Common myeloid progenitor, CD34-positive (primary cell): ENCODE measurements at regions not wholly inside any gene's neighbourhood (a gene's known extent, or its start where the extent isn't known, plus 50 kb on each side); places are given as distances from the start of the nearest gene placed in this dataset.
A peak's percentile ranks its signal among the peaks of the same experiment; 100 is the strongest.

Experiments
- CTCF ChIA-PET: fragments of 350-600 bp; sonication (Branson Sonifier 250); formaldehyde crosslinking; loops from one replicate; lab custom pipeline; 2021; ENCODE audit warnings: antibody characterized with exemption; lab: Charles Lee
- POLR2A ChIA-PET: fragments of 350-600 bp; sonication (Branson Sonifier 250); formaldehyde crosslinking; loops from one replicate; lab custom pipeline; 2021; ENCODE audit warnings: antibody characterized with exemption; lab: Charles Lee
- DNase-seq, 3 donors: peaks; one replicate each; pipeline versions ENCODE4 v3.0.0 to v3.0.0-alpha.2; 2013
- H3K27ac ChIP-seq, 2 experiments: 1 replicate in 1 of 2; 2 replicates in 1 of 2; pipeline ENCODE4 v1.7.0; 2013; ENCODE audit warnings: inconsistent platforms in 2 of 2, low read length in 2 of 2, mild to moderate bottlenecking in 2 of 2, low read depth in 1 of 2, moderate library complexity in 1 of 2; ENCODE audit not compliant: severe bottlenecking in 2 of 2, insufficient read depth in 1 of 2, poor library complexity in 1 of 2
- H3K27me3 ChIP-seq, 5 experiments: replicated peaks in 2 of 5; 1 replicate in 3 of 5; 2 replicates in 2 of 5; pipeline versions ENCODE4 v1.6.1 to v1.7.0; 2013; ENCODE audit warnings: low read length in 4 of 5, mild to moderate bottlenecking in 2 of 5, moderate library complexity in 2 of 5, inconsistent platforms in 1 of 5; ENCODE audit not compliant: insufficient read depth in 5 of 5, control insufficient read depth in 4 of 5
- H3K36me3 ChIP-seq, 4 experiments: 1 replicate in 2 of 4; 2 replicates in 2 of 4; pipeline versions ENCODE4 v1.6.1 to v1.7.0; 2013; ENCODE audit warnings: low read length in 3 of 4, control low read depth in 1 of 4, mild to moderate bottlenecking in 1 of 4; ENCODE audit not compliant: control insufficient read depth in 4 of 4, insufficient read depth in 4 of 4
- H3K4me1 ChIP-seq, 4 experiments: 1 replicate in 3 of 4; 2 replicates in 1 of 4; pipeline versions ENCODE4 v1.6.1 to v1.7.1; 2013; ENCODE audit warnings: low read length in 3 of 4, mild to moderate bottlenecking in 3 of 4, control low read depth in 1 of 4, inconsistent platforms in 1 of 4, moderate library complexity in 1 of 4; ENCODE audit not compliant: control insufficient read depth in 4 of 4, insufficient read depth in 4 of 4; ENCODE audit errors: control extremely low read depth in 1 of 4
- H3K4me3 ChIP-seq, 7 experiments: 1 replicate in 4 of 7; 2 replicates in 3 of 7; pipeline versions ENCODE4 v1.5.1 to v1.7.0; 2013; ENCODE audit warnings: mild to moderate bottlenecking in 7 of 7, low read length in 6 of 7, moderate library complexity in 6 of 7, inconsistent platforms in 2 of 7, low read depth in 2 of 7, control low read depth in 1 of 7; ENCODE audit not compliant: insufficient read depth in 4 of 7, control insufficient read depth in 1 of 7; ENCODE audit errors: extremely low read depth in 1 of 7
- H3K9me3 ChIP-seq, 5 experiments: 1 replicate in 4 of 5; 2 replicates in 1 of 5; pipeline versions ENCODE4 v1.6.1 to v1.7.1; 2013; ENCODE audit warnings: low read length in 4 of 5, mild to moderate bottlenecking in 2 of 5, inconsistent platforms in 1 of 5, low read depth in 1 of 5, moderate library complexity in 1 of 5; ENCODE audit not compliant: control insufficient read depth in 4 of 5, insufficient read depth in 2 of 5; ENCODE audit errors: control extremely low read depth in 1 of 5
- WGBS: methylation state at CpG from one replicate; pipeline ENCODE4 v1.1.5; 2013; ENCODE audit not compliant: insufficient coverage; 5-methylcytosine and 5-hydroxymethylcytosine counted together

DNA sequence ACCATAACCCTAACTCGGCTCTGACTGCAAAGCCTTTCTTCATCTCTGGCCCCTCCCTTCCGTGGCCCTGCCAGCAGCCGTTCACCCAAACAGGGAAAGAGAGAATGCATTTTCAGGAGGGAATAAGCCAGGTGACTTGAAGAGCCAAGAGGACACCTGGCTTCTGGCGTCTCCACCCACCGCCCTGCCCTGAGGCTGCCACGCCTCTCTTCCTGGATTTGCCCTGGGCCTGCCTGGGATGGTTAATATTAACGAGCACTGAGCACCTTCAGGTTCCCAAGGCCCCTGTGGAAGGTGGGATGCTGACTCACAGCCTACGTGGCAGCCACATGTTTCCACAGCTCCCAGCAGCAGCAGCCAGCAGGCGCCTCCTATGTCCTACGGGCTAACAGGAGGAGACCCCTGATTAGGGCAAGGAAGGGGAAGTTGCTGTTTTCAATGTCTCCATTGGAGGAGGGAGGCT is 138.0 kb upstream of the RREB1 start:
- CTCF ChIA-PET = interaction anchor here (0.6 kb wide), 1 partner anchor 242 kb away, joined by 3 read pairs; no protein-coding TSS in a partner anchor
- H3K4me3 ChIP-seq = no peak overlapping the region
- H3K27ac ChIP-seq = no peak overlapping the region
- POLR2A ChIA-PET = no interaction called here
- DNase-seq = peak in 2 of 3 donors; percentile 51 to 81
- H3K27me3 ChIP-seq = no peaks in the 10 kb centered on the region
- no peaks in the 10 kb centered on the region for H3K9me3 ChIP-seq
- peaks cover 0 to 7% (median 0%) of the 10 kb centered on the region in 4 experiments for H3K4me1 ChIP-seq
- 73% methylated on average over 9 of the region's 10 CpGs for WGBS
- no peaks in the 10 kb centered on the region for H3K36me3 ChIP-seq

- Histone ChIP-seq H3K27me3 (no peaks in the 10 kb centered on the region), H3K9me3 (no peaks in the 10 kb centered on the region), H3K27ac (no peak overlapping the region), H3K4me3 (no peak overlapping the region), H3K36me3 (no peaks in the 10 kb centered on the region), H3K4me1 (peaks cover 0 to 3% (median 0%) of the 10 kb centered on the region in 4 experiments)
- DNase-seq = no peak
- 95% methylated on average over 15 of the region's 16 CpGs for WGBS
- ChIA-PET POLR2A (no interaction called here), CTCF (interaction anchor here (1.6 kb wide), 1 partner anchor 8 kb away, joined by 3 read pairs; no protein-coding TSS in a partner anchor)
Observed at GRCh38 chr6:6970851-6971250, 136.9 kb upstream of the RREB1 start.

- ChIA-PET CTCF (interaction anchor here (1.6 kb wide), 1 partner anchor 9 kb away, joined by 3 read pairs; no protein-coding TSS in a partner anchor), POLR2A (no interaction called here)
- Histone ChIP-seq H3K36me3 (no peaks in the 10 kb centered on the region), H3K4me3 (no peak overlapping the region), H3K27ac (no peak overlapping the region), H3K27me3 (no peaks in the 10 kb centered on the region), H3K4me1 (peaks cover 0 to 3% (median 0%) of the 10 kb centered on the region in 4 experiments), H3K9me3 (no peaks in the 10 kb centered on the region)
- no peak for DNase-seq
- WGBS = 97% methylated on average over 11 of the region's 11 CpGs
Observed at GRCh38 chr6:6971369-6971768, 136.4 kb upstream of the RREB1 start.

- H3K27ac ChIP-seq = no peak overlapping the region
- DNase-seq = no peak
- H3K9me3 ChIP-seq = no peaks in the 10 kb centered on the region
- ChIA-PET CTCF (interaction anchor here (1.6 kb wide), 1 partner anchor 10 kb away, joined by 3 read pairs; no protein-coding TSS in a partner anchor), POLR2A (no interaction called here)
- H3K4me1 ChIP-seq = peaks cover 0 to 3% (median 0%) of the 10 kb centered on the region in 4 experiments
- 93% methylated on average over 2 of the region's 2 CpGs for WGBS
- no peaks in the 10 kb centered on the region for H3K27me3 ChIP-seq
- no peaks in the 10 kb centered on the region for H3K36me3 ChIP-seq
- H3K4me3 ChIP-seq = no peak overlapping the region
Observed at GRCh38 chr6:6972456-6972855, 135.3 kb upstream of the RREB1 start.

DNA sequence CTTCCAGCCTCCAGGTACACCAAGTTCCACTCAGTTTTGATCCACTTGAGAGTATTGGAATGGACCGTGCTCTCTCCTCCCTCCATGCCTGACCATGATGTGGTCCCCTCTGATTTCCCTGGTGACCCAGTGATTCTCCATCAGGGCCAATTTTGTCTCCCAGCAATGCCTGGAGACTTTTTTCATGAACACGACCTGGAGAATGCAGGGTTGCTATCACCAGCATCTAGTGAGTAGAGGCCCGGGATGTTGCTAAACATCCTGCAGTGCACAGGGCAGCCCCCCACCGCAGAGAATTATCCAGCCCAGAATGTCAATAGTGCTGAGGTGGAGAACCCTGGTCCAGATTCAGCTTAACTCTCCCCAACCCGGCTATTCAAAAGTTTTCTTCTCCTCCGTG is 134.0 kb upstream of the RREB1 start:
- 98% methylated on average over 6 of the region's 6 CpGs for WGBS
- Histone ChIP-seq H3K9me3 (no peaks in the 10 kb centered on the region), H3K4me1 (peaks cover 0 to 3% (median 0%) of the 10 kb centered on the region in 4 experiments), H3K27ac (no peak overlapping the region), H3K4me3 (no peak overlapping the region), H3K36me3 (no peaks in the 10 kb centered on the region), H3K27me3 (no peaks in the 10 kb centered on the region)
- DNase-seq = no peak
- ChIA-PET POLR2A (no interaction called here), CTCF (interaction anchor here (1.1 kb wide), 1 partner anchor 14 kb away, joined by 4 read pairs; no protein-coding TSS in a partner anchor)

- no peak overlapping the region for H3K27ac ChIP-seq
- H3K4me1 ChIP-seq = no peaks in the 10 kb centered on the region
- no peak overlapping the region for H3K4me3 ChIP-seq
- POLR2A ChIA-PET = no interaction called here
- CTCF ChIA-PET = no interaction called here
- no peaks in the 10 kb centered on the region for H3K9me3 ChIP-seq
- H3K36me3 ChIP-seq = no peaks in the 10 kb centered on the region
- DNase-seq = no peak
- no peaks in the 10 kb centered on the region for H3K27me3 ChIP-seq
- 90% methylated on average over 6 of the region's 6 CpGs for WGBS
Observed at GRCh38 chr6:6975459-6976111, 132.2 kb upstream of the RREB1 start.

DNA sequence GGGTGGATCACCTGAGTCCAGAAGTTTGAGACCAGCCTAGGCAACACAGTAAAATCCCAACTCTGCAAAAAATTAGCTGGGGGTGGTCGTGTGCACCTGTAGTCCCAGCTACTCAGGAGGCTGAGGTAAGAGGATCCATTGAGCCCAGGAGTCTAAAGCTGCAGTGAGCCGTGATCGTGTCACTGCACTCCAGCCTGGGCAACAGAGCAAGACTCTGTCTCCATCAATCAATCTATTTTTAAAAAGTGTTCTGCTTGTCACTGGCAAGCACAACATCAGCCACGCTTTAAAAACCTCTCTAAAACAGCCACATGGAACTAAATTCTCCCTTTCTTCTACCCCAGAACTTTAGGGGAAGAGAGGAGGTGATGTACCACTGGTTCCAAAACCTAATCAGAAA is 131.6 kb upstream of the RREB1 start:
- Histone ChIP-seq H3K4me1 (no peaks in the 10 kb centered on the region), H3K4me3 (no peak overlapping the region), H3K27me3 (no peaks in the 10 kb centered on the region), H3K9me3 (no peaks in the 10 kb centered on the region), H3K27ac (no peak overlapping the region), H3K36me3 (no peaks in the 10 kb centered on the region)
- ChIA-PET CTCF (no interaction called here), POLR2A (no interaction called here)
- 100% methylated on average over 3 of the region's 4 CpGs for WGBS
- no peak for DNase-seq
